Keratinocyte (primary cell): ENCODE measurements at regions not wholly inside any gene's neighbourhood (a gene's known extent, or its start where the extent isn't known, plus 50 kb on each side); places are given as distances from the start of the nearest gene placed in this dataset.

Source experiments
- DNase-seq: peaks from one replicate; pipeline ENCODE4 v3.0.0-alpha.2; 2011; ENCODE audit warnings: low read depth, missing footprints, low spot score
- FAIRE-seq: peaks from 2 replicates; lab custom pipeline; 2011; peaks lifted over from hg19 to GRCh38; lab: Jason Lieb, UNC
- H2AFZ ChIP-seq: 2 replicates; pipeline ENCODE4 v1.6.0; 2012; ENCODE audit warnings: low read length, control low read depth, inconsistent platforms; ENCODE audit not compliant: control insufficient read depth
- H3K27ac ChIP-seq: 2 replicates; pipeline ENCODE4 v1.5.1; 2011; ENCODE audit warnings: low read length; ENCODE audit not compliant: control insufficient read depth, insufficient read depth
- H3K27me3 ChIP-seq: 3 replicates; pipeline ENCODE4 v1.6.0; 2011; ENCODE audit warnings: low read length; ENCODE audit not compliant: control insufficient read depth, insufficient read depth; ENCODE audit errors: extremely low read depth
- H3K36me3 ChIP-seq, 2 experiments: 2 replicates in 1 of 2; 3 replicates in 1 of 2; pipeline ENCODE4 v1.5.1; 2011; ENCODE audit warnings: low read length in 2 of 2, mild to moderate bottlenecking in 1 of 2; ENCODE audit not compliant: control insufficient read depth in 2 of 2, insufficient read depth in 2 of 2; ENCODE audit errors: extremely low read depth in 1 of 2
- H3K4me1 ChIP-seq: 3 replicates; pipeline ENCODE4 v1.5.1; 2011; ENCODE audit warnings: low read length; ENCODE audit not compliant: control insufficient read depth, insufficient read depth; ENCODE audit errors: extremely low read depth
- H3K4me2 ChIP-seq: 3 replicates; pipeline ENCODE4 v1.6.0; 2011; ENCODE audit warnings: low read depth, low read length; ENCODE audit not compliant: control insufficient read depth, insufficient read depth; ENCODE audit errors: extremely low read depth
- H3K4me3 ChIP-seq, 3 experiments: fragments of 200-600 bp in 1 of 3; sonication (generic) in 1 of 3; 2 replicates in 2 of 3; 3 replicates in 1 of 3; pipeline ENCODE4 v1.5.1; 2011 to 2016; ENCODE audit warnings: low read length in 3 of 3, mild to moderate bottlenecking in 3 of 3, control low read depth in 2 of 3, inconsistent platforms in 1 of 3, low read depth in 1 of 3, mixed read lengths in 1 of 3, mixed run types in 1 of 3, moderate library complexity in 1 of 3; ENCODE audit not compliant: control insufficient read depth in 2 of 3, insufficient read depth in 2 of 3; ENCODE audit errors: extremely low read depth in 1 of 3
- H3K79me2 ChIP-seq: 2 replicates; pipeline ENCODE4 v1.6.0; 2012; ENCODE audit warnings: low read length; ENCODE audit not compliant: control insufficient read depth, insufficient read depth
- H3K9ac ChIP-seq: 3 replicates; pipeline ENCODE4 v1.6.0; 2011; ENCODE audit warnings: low read length; ENCODE audit not compliant: control insufficient read depth, insufficient read depth; ENCODE audit errors: extremely low read depth
- H3K9me1 ChIP-seq: 3 replicates; pipeline ENCODE4 v1.6.0; 2011; ENCODE audit warnings: low read length; ENCODE audit not compliant: control insufficient read depth, insufficient read depth; ENCODE audit errors: extremely low read depth
- H3K9me3 ChIP-seq: 2 replicates; pipeline ENCODE4 v1.5.1; 2012; ENCODE audit warnings: low read depth, low read length; ENCODE audit not compliant: control insufficient read depth
- H4K20me1 ChIP-seq: 3 replicates; pipeline ENCODE4 v1.6.0; 2011; ENCODE audit warnings: low read length; ENCODE audit not compliant: control insufficient read depth, insufficient read depth; ENCODE audit errors: extremely low read depth
- CTCF ChIP-seq, 3 experiments: IDR thresholded peaks in 1 of 3; conservative IDR thresholded peaks in 1 of 3; optimal IDR thresholded peaks in 1 of 3; 2 replicates in 2 of 3; 3 replicates in 1 of 3; pipeline versions ENCODE3 to v1.5.1; 2011; ENCODE audit warnings: low read length in 3 of 3, mild to moderate bottlenecking in 3 of 3, moderate library complexity in 2 of 3, control low read depth in 1 of 3, inconsistent platforms in 1 of 3; ENCODE audit not compliant: insufficient read depth in 2 of 3; ENCODE audit errors: extremely low read depth in 1 of 3
- EZH2 ChIP-seq: IDR thresholded peaks from one replicate; pipeline ENCODE4 v1.6.1; 2012; ENCODE audit warnings: inconsistent platforms, mild to moderate bottlenecking, low read length, moderate library complexity
- dilution Hi-C: fragments of 300-500 bp; cut with MboI; formaldehyde crosslinking; loops from one replicate; pipeline ENCODE4 v1.7.0; 2020; ENCODE audit warnings: low sequenced_read_pairs; ENCODE audit not compliant: extremely low pct_ligation_motif_present

GRCh38 chr11:119977561-119977860, 160.4 kb downstream of the TRIM29 start:
- Histone ChIP-seq H3K9me1 (no peaks in the 10 kb centered on the region), H3K4me1 (no peaks in the 10 kb centered on the region), H2AFZ (no peak overlapping the region), H3K9ac (no peak overlapping the region), H3K4me2 (no peak overlapping the region), H3K36me3 (no peaks in the 10 kb centered on the region), H3K4me3 (no peak overlapping the region), H3K9me3 (no peaks in the 10 kb centered on the region), H3K79me2 (no peaks in the 10 kb centered on the region), H3K27me3 (peaks cover 19% of the 10 kb centered on the region), H3K27ac (no peak overlapping the region), H4K20me1 (no peaks in the 10 kb centered on the region)
- TF ChIP-seq EZH2, result no peak
- no peak for TF ChIP-seq CTCF (optimal IDR thresholded peaks at IDR 0.05 in 1 of 3, IDR thresholded peaks at IDR 0.05 in 1 of 3, conservative IDR thresholded peaks at IDR 0.05 in 1 of 3; ENCODE audit: extremely low read depth in 1 of 3, insufficient read depth in 2 of 3, low read length in 3 of 3)
- FAIRE-seq, result no peak
- dilution Hi-C loops, result no loop called here
- no peak for DNase-seq

- no peaks in the 10 kb centered on the region for H3K9me3 ChIP-seq
- no peak for FAIRE-seq
- H3K4me3 ChIP-seq, result no peak overlapping the region
- no peaks in the 10 kb centered on the region for H4K20me1 ChIP-seq
- no peak overlapping the region for H3K4me2 ChIP-seq
- no peak overlapping the region for H3K9ac ChIP-seq
- no peak for TF ChIP-seq EZH2
- TF ChIP-seq CTCF (optimal IDR thresholded peaks at IDR 0.05 in 1 of 3, IDR thresholded peaks at IDR 0.05 in 1 of 3, conservative IDR thresholded peaks at IDR 0.05 in 1 of 3; ENCODE audit: extremely low read depth in 1 of 3, insufficient read depth in 2 of 3, low read length in 3 of 3), result no peak
- no peak for DNase-seq
- H3K36me3 ChIP-seq, result no peaks in the 10 kb centered on the region
- no peaks in the 10 kb centered on the region for H3K9me1 ChIP-seq
- no peaks in the 10 kb centered on the region for H3K79me2 ChIP-seq
- no peak overlapping the region for H2AFZ ChIP-seq
- no peak overlapping the region for H3K27ac ChIP-seq
- H3K4me1 ChIP-seq, result no peaks in the 10 kb centered on the region
- H3K27me3 ChIP-seq, result peaks cover 17% of the 10 kb centered on the region
- dilution Hi-C loops, result no loop called here
Observed at GRCh38 chr11:119976805-119977560, 160.9 kb downstream of the TRIM29 start.
